H1 (cell line): ENCODE measurements at regions not wholly inside any gene's neighbourhood (a gene's known extent, or its start where the extent isn't known, plus 50 kb on each side); places are given as distances from the start of the nearest gene placed in this dataset.

Experiments used
- CTCF ChIA-PET: fragments of 300-600 bp; sonication (Branson Sonifier 250); formaldehyde crosslinking; loops from one replicate; lab custom pipeline; 2021; ENCODE audit not compliant: partially characterized antibody; lab: Charles Lee
- POLR2A ChIA-PET: fragments of 300-600 bp; sonication (Branson Sonifier 250); formaldehyde crosslinking; loops from one replicate; lab custom pipeline; 2021; ENCODE audit warnings: inconsistent platforms; ENCODE audit not compliant: partially characterized antibody; lab: Charles Lee
- DNase-seq, 2 experiments: peaks; one replicate each; pipeline versions ENCODE4 v3.0.0 to v3.0.0-alpha.2; 2010 to 2022; ENCODE audit warnings: low spot score in 2 of 2, low read depth in 1 of 2, mixed read lengths in 1 of 2
- FAIRE-seq: peaks from 2 replicates; lab custom pipeline; 2011; peaks lifted over from hg19 to GRCh38; lab: Jason Lieb, UNC
- H2AFZ ChIP-seq: 2 replicates; pipeline ENCODE4 v1.8.1; 2012; ENCODE audit warnings: low read length, inconsistent platforms
- H2AK5ac ChIP-seq: 2 replicates; pipeline ENCODE4 v1.6.1; 2013; ENCODE audit warnings: low read depth, low read length
- H2BK120ac ChIP-seq: replicated peaks from 2 replicates; pipeline ENCODE3; 2013; ENCODE audit warnings: low read depth, low read length, inconsistent platforms
- H2BK12ac ChIP-seq: 2 replicates; pipeline ENCODE4 v1.6.1; 2013; ENCODE audit warnings: low read depth, low read length
- H2BK15ac ChIP-seq: 2 replicates; pipeline ENCODE4 v1.6.1; 2013; ENCODE audit warnings: low read length
- H2BK20ac ChIP-seq: 2 replicates; pipeline ENCODE4 v1.6.1; 2013; ENCODE audit warnings: low read length
- H2BK5ac ChIP-seq: 2 replicates; pipeline ENCODE4 v1.6.1; 2013; ENCODE audit warnings: low read depth, low read length
- H3K14ac ChIP-seq: 2 replicates; pipeline ENCODE4 v1.6.1; 2013; ENCODE audit warnings: inconsistent platforms; ENCODE audit not compliant: insufficient read length
- H3K18ac ChIP-seq: 2 replicates; pipeline ENCODE4 v1.6.1; 2013; ENCODE audit warnings: low read length; ENCODE audit errors: extremely low read depth
- H3K23ac ChIP-seq: 2 replicates; pipeline ENCODE4 v1.6.1; 2013; ENCODE audit warnings: inconsistent platforms; ENCODE audit not compliant: insufficient read length
- H3K23me2 ChIP-seq: 2 replicates; pipeline ENCODE4 v1.6.1; 2013; ENCODE audit warnings: low read depth, low read length
- H3K27ac ChIP-seq: 2 replicates; pipeline ENCODE4 v1.6.1; 2011; ENCODE audit warnings: low read depth, low read length, inconsistent platforms
- H3K27me3 ChIP-seq, 4 experiments: replicated peaks in 1 of 4; 1 replicate in 1 of 4; 2 replicates in 3 of 4; pipeline versions ENCODE4 v1.6.1 to v1.8.1; 2011 to 2013; ENCODE audit warnings: low read length in 3 of 4, mild to moderate bottlenecking in 3 of 4, inconsistent platforms in 2 of 4, mixed read lengths in 2 of 4, moderate library complexity in 1 of 4; ENCODE audit not compliant: control insufficient read depth in 3 of 4, insufficient read depth in 3 of 4; ENCODE audit errors: extremely low read depth in 1 of 4
- H3K36me3 ChIP-seq, 4 experiments: 2 replicates each; pipeline versions ENCODE4 v1.6.1 to v1.8.1; 2011 to 2013; ENCODE audit warnings: mild to moderate bottlenecking in 4 of 4, low read length in 3 of 4, moderate library complexity in 2 of 4, control low read depth in 1 of 4, inconsistent platforms in 1 of 4; ENCODE audit not compliant: insufficient read depth in 4 of 4, control insufficient read depth in 2 of 4
- H3K4ac ChIP-seq: replicated peaks from 2 replicates; pipeline ENCODE3; 2013; ENCODE audit warnings: low read length, low read depth, mixed read lengths, inconsistent platforms; ENCODE audit not compliant: insufficient read length
- H3K4me1 ChIP-seq, 4 experiments: replicated peaks in 1 of 4; 1 replicate in 1 of 4; 2 replicates in 3 of 4; pipeline versions ENCODE4 v1.6.1 to v1.8.1; 2011 to 2013; ENCODE audit warnings: low read length in 3 of 4, inconsistent platforms in 2 of 4, mixed read lengths in 1 of 4; ENCODE audit not compliant: insufficient read depth in 4 of 4, control insufficient read depth in 3 of 4
- H3K4me2 ChIP-seq, 2 experiments: 2 replicates each; pipeline versions ENCODE4 v1.6.1 to v1.8.1; 2011 to 2013; ENCODE audit warnings: low read depth in 2 of 2, low read length in 2 of 2, control low read depth in 1 of 2, inconsistent platforms in 1 of 2, mild to moderate bottlenecking in 1 of 2; ENCODE audit not compliant: insufficient read depth in 1 of 2
- H3K4me3 ChIP-seq, 4 experiments: fragments of 200-600, 300-600 bp in 1 of 4; sonication (generic), shearing (Covaris generic), sonication (Bioruptor Twin) in 1 of 4; 2 replicates each; pipeline versions ENCODE4 v1.5.1 to v1.8.1; 2011 to 2016; ENCODE audit warnings: low read length in 4 of 4, low read depth in 3 of 4, control low read depth in 2 of 4, inconsistent platforms in 2 of 4, mild to moderate bottlenecking in 2 of 4, mixed read lengths in 1 of 4, moderate library complexity in 1 of 4; ENCODE audit not compliant: insufficient read depth in 2 of 4; ENCODE audit errors: extremely low read depth in 1 of 4
- H3K56ac ChIP-seq: replicated peaks from 2 replicates; pipeline ENCODE3; 2013; ENCODE audit warnings: low read depth, mild to moderate bottlenecking, mixed read lengths, low read length, inconsistent platforms; ENCODE audit not compliant: insufficient read length
- H3K79me1 ChIP-seq: 2 replicates; pipeline ENCODE4 v1.6.1; 2013; ENCODE audit warnings: low read depth, low read length, control low read depth
- H3K79me2 ChIP-seq, 2 experiments: 2 replicates each; pipeline versions ENCODE4 v1.6.1 to v1.8.1; 2012 to 2013; ENCODE audit warnings: low read length in 2 of 2, mild to moderate bottlenecking in 2 of 2, inconsistent platforms in 1 of 2; ENCODE audit not compliant: insufficient read depth in 2 of 2, control insufficient read depth in 1 of 2
- H3K9ac ChIP-seq, 4 experiments: replicated peaks in 1 of 4; 1 replicate in 1 of 4; 2 replicates in 3 of 4; pipeline versions ENCODE4 v1.6.1 to v1.8.1; 2011 to 2013; ENCODE audit warnings: low read depth in 3 of 4, low read length in 3 of 4, control low read depth in 2 of 4, mild to moderate bottlenecking in 2 of 4, moderate library complexity in 2 of 4, inconsistent platforms in 1 of 4; ENCODE audit errors: extremely low read depth in 1 of 4
- H3K9me3 ChIP-seq, 2 experiments: 2 replicates each; pipeline versions ENCODE4 v1.6.1 to v1.8.1; 2012 to 2013; ENCODE audit warnings: mild to moderate bottlenecking in 2 of 2, moderate library complexity in 2 of 2, control low read depth in 1 of 2, inconsistent platforms in 1 of 2, low read depth in 1 of 2, low read length in 1 of 2, mixed read lengths in 1 of 2; ENCODE audit not compliant: insufficient read depth in 2 of 2
- H4K20me1 ChIP-seq, 2 experiments: replicated peaks in 1 of 2; 2 replicates each; pipeline versions ENCODE3 to v1.8.1; 2011 to 2013; ENCODE audit warnings: inconsistent platforms in 2 of 2, low read length in 2 of 2, mild to moderate bottlenecking in 1 of 2; ENCODE audit not compliant: insufficient read depth in 2 of 2, control insufficient read depth in 1 of 2
- H4K5ac ChIP-seq: 2 replicates; pipeline ENCODE4 v1.6.1; 2013; ENCODE audit warnings: low read length, low read depth, mixed read lengths, inconsistent platforms; ENCODE audit not compliant: insufficient read length
- H4K8ac ChIP-seq: 2 replicates; pipeline ENCODE4 v1.8.0; 2013; ENCODE audit warnings: mild to moderate bottlenecking, moderate library complexity, low read length, inconsistent platforms; ENCODE audit not compliant: insufficient read depth; ENCODE audit errors: extremely low read depth
- H4K91ac ChIP-seq: replicated peaks from 2 replicates; pipeline ENCODE3; 2013; ENCODE audit warnings: low read length, mixed read lengths, inconsistent platforms; ENCODE audit not compliant: insufficient read length
- BCL11A ChIP-seq, 2 experiments: IDR thresholded peaks; one replicate each; pipeline ENCODE4 v1.6.1; 2011; ENCODE audit warnings: low read depth in 2 of 2, low read length in 2 of 2, mild to moderate bottlenecking in 2 of 2
- CTBP2 ChIP-seq: IDR thresholded peaks from 2 replicates; pipeline ENCODE4 v1.7.0; 2011; ENCODE audit warnings: borderline replicate concordance, mild to moderate bottlenecking, moderate library complexity, mixed read lengths, low read length; ENCODE audit not compliant: insufficient read depth, insufficient read length
- CTCF ChIP-seq, 3 experiments: IDR thresholded peaks; 1 replicate in 2 of 3; 2 replicates in 1 of 3; pipeline versions ENCODE4 v1.5.1 to v1.6.1; 2011; ENCODE audit warnings: low read length in 3 of 3, mild to moderate bottlenecking in 3 of 3, inconsistent platforms in 2 of 3, low read depth in 1 of 3, moderate library complexity in 1 of 3; ENCODE audit not compliant: insufficient read depth in 1 of 3; ENCODE audit errors: control extremely low read depth in 1 of 3
- RBBP5 ChIP-seq: IDR thresholded peaks from 2 replicates; pipeline ENCODE4 v1.7.1; 2012; ENCODE audit warnings: low read depth, mild to moderate bottlenecking, inconsistent platforms, low read length, moderate library complexity, borderline replicate concordance
- TAF1 ChIP-seq: IDR thresholded peaks from 2 replicates; pipeline ENCODE4 v1.6.1; 2011; ENCODE audit warnings: mild to moderate bottlenecking, low read depth, low read length
- WGBS, 2 experiments: shearing (Covaris generic) in 1 of 2; methylation state at CpG; one replicate each; pipeline versions ENCODE4 v1.1.6 to v1.1.7; 2013 to 2015; ENCODE audit warnings: low lambda C conversion rate in 2 of 2, mixed read lengths in 2 of 2, inconsistent platforms in 1 of 2, low coverage in 1 of 2, missing lambda C conversion rate in 1 of 2; ENCODE audit not compliant: insufficient replicate concordance in 2 of 2, insufficient coverage in 1 of 2, insufficient read length in 1 of 2; ENCODE audit errors: extremely low coverage in 1 of 2, missing lambda C conversion rate in 1 of 2; 5-methylcytosine and 5-hydroxymethylcytosine counted together

- TF ChIP-seq CTBP2 (no peak), RBBP5 (no peak), TAF1 (no peak), CTCF (IDR thresholded peaks at IDR 0.05; ENCODE audit: control extremely low read depth in 1 of 3, insufficient read depth in 1 of 3, low read depth in 1 of 3, low read length in 3 of 3) (no peak), BCL11A (IDR thresholded peaks at IDR 0.05; ENCODE audit: low read depth in 2 of 2, low read length in 2 of 2) (no peak)
- Histone ChIP-seq H2BK20ac (no peak overlapping the region), H2BK120ac (no peak overlapping the region), H3K23ac (no peak overlapping the region), H2BK12ac (no peak overlapping the region), H3K9me3 (no peaks in the 10 kb centered on the region), H4K20me1 (no peaks in the 10 kb centered on the region), H3K36me3 (no peaks in the 10 kb centered on the region), H3K79me2 (no peaks in the 10 kb centered on the region), H4K5ac (no peak overlapping the region), H3K9ac (no peak overlapping the region), H3K4me2 (no peak overlapping the region), H3K27ac (no peak overlapping the region), H3K56ac (no peak overlapping the region), H3K79me1 (no peaks in the 10 kb centered on the region), H2BK5ac (no peak overlapping the region), H3K18ac (no peak overlapping the region), H3K14ac (no peak overlapping the region), H3K23me2 (no peaks in the 10 kb centered on the region), H4K8ac (no peak overlapping the region), H3K4me3 (no peak overlapping the region), H3K4me1 (peaks cover 0 to 3% (median 0%) of the 10 kb centered on the region in 4 experiments; a peak in 2 of 7 replicates), H3K27me3 (no peaks in the 10 kb centered on the region), H4K91ac (no peak overlapping the region), H2AK5ac (no peak overlapping the region), H2BK15ac (no peak overlapping the region), H3K4ac (no peak overlapping the region), H2AFZ (no peak overlapping the region)
- 84% methylated on average over 1 of the region's 1 CpG; no CpG with 5 or more reads in 1 of the 2 experiments for WGBS, 2 experiments
- no peak for FAIRE-seq
- no peak for DNase-seq
- ChIA-PET CTCF (interaction anchor here (0.6 kb wide), 2 partner anchors 109 to 113 kb away, joined by 4 read pairs; no protein-coding TSS in a partner anchor), POLR2A (no interaction called here)
Observed at GRCh38 chr3:192033246-192033645, 572.3 kb downstream of the PYDC2 start.
